ENCODE measurements at regions not wholly inside any gene's neighbourhood (a gene's known extent, or its start where the extent isn't known, plus 50 kb on each side); places are given as distances from the start of the nearest gene placed in this dataset.

- Mint-ChIP-seq H3K4me3 (no peak overlapping the region), H3K4me1 (no peaks in the 10 kb centered on the region), H3K27me3 (ENCODE audit: low read depth) (no peaks in the 10 kb centered on the region), H3K9me3 (no peaks in the 10 kb centered on the region), H3K27ac (no peak overlapping the region), H3K36me3 (ENCODE audit: low read depth) (no peaks in the 10 kb centered on the region)
- no peak for TF ChIP-seq CTCF (IDR thresholded peaks at IDR 0.05; ENCODE audit: unreplicated experiment in 3 of 3)
Measured at GRCh38 chr7:90005836-90006235, 148.4 kb upstream of the STEAP1 start.

GRCh38 chr7:90007001-90007654, 147.1 kb upstream of the STEAP1 start:
- H3K4me1 Mint-ChIP-seq, result no peaks in the 10 kb centered on the region
- H3K27me3 Mint-ChIP-seq (ENCODE audit: low read depth), result no peaks in the 10 kb centered on the region
- no peaks in the 10 kb centered on the region for H3K36me3 Mint-ChIP-seq (ENCODE audit: low read depth)
- no peak overlapping the region for H3K4me3 Mint-ChIP-seq
- TF ChIP-seq CTCF (IDR thresholded peaks at IDR 0.05; ENCODE audit: unreplicated experiment in 3 of 3), result no peak
- no peaks in the 10 kb centered on the region for H3K9me3 Mint-ChIP-seq
- no peak overlapping the region for H3K27ac Mint-ChIP-seq

- Mint-ChIP-seq H3K27me3 (ENCODE audit: low read depth) (no peaks in the 10 kb centered on the region), H3K9me3 (no peaks in the 10 kb centered on the region), H3K4me3 (no peak overlapping the region), H3K36me3 (ENCODE audit: low read depth) (no peaks in the 10 kb centered on the region), H3K27ac (no peak overlapping the region), H3K4me1 (no peaks in the 10 kb centered on the region)
- TF ChIP-seq CTCF (IDR thresholded peaks at IDR 0.05; ENCODE audit: unreplicated experiment in 3 of 3), result no peak
Measured at GRCh38 chr7:90007831-90008230, 146.4 kb upstream of the STEAP1 start.

- Mint-ChIP-seq H3K4me1 (no peaks in the 10 kb centered on the region), H3K27ac (no peak overlapping the region), H3K4me3 (no peak overlapping the region), H3K27me3 (ENCODE audit: low read depth) (no peaks in the 10 kb centered on the region), H3K9me3 (peaks cover 8% of the 10 kb centered on the region), H3K36me3 (ENCODE audit: low read depth) (no peaks in the 10 kb centered on the region)
- no peak for TF ChIP-seq CTCF (IDR thresholded peaks at IDR 0.05; ENCODE audit: unreplicated experiment in 3 of 3)
Measured at GRCh38 chr7:90022213-90022612, 132.1 kb upstream of the STEAP1 start.

GRCh38 chr7:90025771-90026170, 128.5 kb upstream of the STEAP1 start:
- no peak overlapping the region for H3K4me3 Mint-ChIP-seq
- H3K27ac Mint-ChIP-seq, result no peak overlapping the region
- TF ChIP-seq CTCF (IDR thresholded peaks at IDR 0.05; ENCODE audit: unreplicated experiment in 3 of 3), result no peak
- H3K27me3 Mint-ChIP-seq (ENCODE audit: low read depth), result no peaks in the 10 kb centered on the region
- peaks cover 10% of the 10 kb centered on the region for H3K9me3 Mint-ChIP-seq
- H3K36me3 Mint-ChIP-seq (ENCODE audit: low read depth), result no peaks in the 10 kb centered on the region
- no peaks in the 10 kb centered on the region for H3K4me1 Mint-ChIP-seq

GRCh38 chr7:90033850-90034249, 120.4 kb upstream of the STEAP1 start:
- no peaks in the 10 kb centered on the region for H3K4me1 Mint-ChIP-seq
- no peaks in the 10 kb centered on the region for H3K36me3 Mint-ChIP-seq (ENCODE audit: low read depth)
- no peak overlapping the region for H3K27ac Mint-ChIP-seq
- H3K27me3 Mint-ChIP-seq (ENCODE audit: low read depth), result no peaks in the 10 kb centered on the region
- TF ChIP-seq CTCF (IDR thresholded peaks at IDR 0.05; ENCODE audit: unreplicated experiment in 3 of 3), result no peak
- no peak overlapping the region for H3K4me3 Mint-ChIP-seq
- H3K9me3 Mint-ChIP-seq, result no peaks in the 10 kb centered on the region

Measured in nephron (organoid).